SK-N-SH treated with all-trans-retinoic acid at 6 μM for 48 hours (cell line): ENCODE measurements at regions not wholly inside any gene's neighbourhood (a gene's known extent, or its start where the extent isn't known, plus 50 kb on each side); places are given as distances from the start of the nearest gene placed in this dataset.

Experiments used
- ATAC-seq: fragments of 200-7000 bp; cut with Tn5 transposase; 3 replicates; pipeline ENCODE4 v1.9.1; 2020; ENCODE audit warnings: mild to moderate bottlenecking, moderate library complexity
- ARNTL ChIP-seq: fragments of 450-650 bp; formaldehyde crosslinking; IDR thresholded peaks from 2 replicates; pipeline ENCODE4 v1.5.0; 2020; ENCODE audit warnings: low read depth, mild to moderate bottlenecking, moderate library complexity, borderline replicate concordance
- BACH2 ChIP-seq: fragments of 250-450 bp; sonication (Bioruptor Pico); IDR thresholded peaks from 2 replicates; pipeline ENCODE4 v1.9.0; 2021; ENCODE audit warnings: mild to moderate bottlenecking, borderline replicate concordance
- CSDC2 ChIP-seq: fragments of 250-450 bp; sonication (Bioruptor Pico); IDR thresholded peaks from 2 replicates; pipeline ENCODE4 v1.5.0; 2020; ENCODE audit warnings: mild to moderate bottlenecking, moderate library complexity
- ESRRG ChIP-seq: fragments of 250-450 bp; sonication (Bioruptor Pico); IDR thresholded peaks from 2 replicates; pipeline ENCODE4 v1.6.1; 2021; ENCODE audit warnings: mild to moderate bottlenecking
- ISL1 ChIP-seq: fragments of 250-450 bp; sonication (Bioruptor Pico); IDR thresholded peaks from 2 replicates; pipeline ENCODE4 v2.1.2; 2022; ENCODE audit warnings: mild to moderate bottlenecking, moderate library complexity
- OSR1 ChIP-seq: fragments of 250-450 bp; sonication (Bioruptor Pico); IDR thresholded peaks from 2 replicates; pipeline ENCODE4 v1.8.0; 2022; ENCODE audit warnings: moderate library complexity, mild to moderate bottlenecking, inconsistent platforms
- RARB ChIP-seq: fragments of 250-450 bp; sonication (Bioruptor Pico); IDR thresholded peaks from 2 replicates; pipeline ENCODE4 v1.8.0; 2021; ENCODE audit warnings: mild to moderate bottlenecking, moderate library complexity
- SNAI2 ChIP-seq: fragments of 250-450 bp; sonication (Bioruptor Pico); IDR thresholded peaks from 2 replicates; pipeline ENCODE4 v1.5.0; 2020; ENCODE audit warnings: mild to moderate bottlenecking, moderate library complexity
- TCF4 ChIP-seq: fragments of 250-450 bp; sonication (Bioruptor Pico); IDR thresholded peaks from 2 replicates; pipeline ENCODE4 v1.8.0; 2021; ENCODE audit warnings: mild to moderate bottlenecking, moderate library complexity, borderline replicate concordance
- ZC3H10 ChIP-seq: fragments of 250-450 bp; sonication (Bioruptor Pico); IDR thresholded peaks from 2 replicates; pipeline ENCODE4 v1.5.1; 2021; ENCODE audit warnings: mild to moderate bottlenecking, moderate library complexity
- ZFP3 ChIP-seq: fragments of 250-450 bp; sonication (Bioruptor Pico); IDR thresholded peaks from 2 replicates; pipeline ENCODE4 v1.5.0; 2020; ENCODE audit warnings: mild to moderate bottlenecking, moderate library complexity
- ZFP30 ChIP-seq: fragments of 450-650 bp; formaldehyde crosslinking; IDR thresholded peaks from 2 replicates; pipeline ENCODE4 v1.5.0; 2022; ENCODE audit warnings: mild to moderate bottlenecking, moderate library complexity
- ZNF565 ChIP-seq: fragments of 450-650 bp; formaldehyde crosslinking; conservative IDR thresholded peaks from 2 replicates; pipeline ENCODE4 v1.5.0; 2020; ENCODE audit warnings: low read depth, mild to moderate bottlenecking, moderate library complexity
- ZNF70 ChIP-seq: fragments of 450-650 bp; formaldehyde crosslinking; IDR thresholded peaks from 2 replicates; pipeline ENCODE4 v1.5.0; 2020; ENCODE audit warnings: mild to moderate bottlenecking, moderate library complexity
- ZNF8 ChIP-seq: fragments of 450-650 bp; formaldehyde crosslinking; IDR thresholded peaks from 2 replicates; pipeline ENCODE4 v1.5.0; 2020; ENCODE audit warnings: mild to moderate bottlenecking, moderate library complexity
- TF ChIP-seq, protein P1 (sequence below): fragments of 250-450 bp; sonication (Bioruptor Pico); IDR thresholded peaks from 2 replicates; pipeline ENCODE4 v1.5.0; 2020; ENCODE audit warnings: mild to moderate bottlenecking, moderate library complexity
- TF ChIP-seq, protein P2 (sequence below): fragments of 250-450 bp; sonication (Bioruptor Pico); IDR thresholded peaks from 2 replicates; pipeline ENCODE4 v1.8.0; 2020; ENCODE audit warnings: mild to moderate bottlenecking, moderate library complexity, borderline replicate concordance
- TF ChIP-seq, protein P3 (sequence below): fragments of 250-450 bp; sonication (Bioruptor Pico); IDR thresholded peaks from 2 replicates; pipeline ENCODE4 v1.5.1; 2020; ENCODE audit warnings: low read depth, mild to moderate bottlenecking, moderate library complexity
- TF ChIP-seq, protein P4 (sequence below): fragments of 250-450 bp; sonication (Bioruptor Pico); IDR thresholded peaks from 2 replicates; pipeline ENCODE4 v1.8.0; 2021; ENCODE audit warnings: low read depth, mild to moderate bottlenecking, moderate library complexity, borderline replicate concordance
- TF ChIP-seq, protein P5 (sequence below): fragments of 250-450 bp; sonication (Bioruptor Pico); IDR thresholded peaks from 2 replicates; pipeline ENCODE4 v1.5.1; 2021; ENCODE audit warnings: mild to moderate bottlenecking, moderate library complexity

DNA sequence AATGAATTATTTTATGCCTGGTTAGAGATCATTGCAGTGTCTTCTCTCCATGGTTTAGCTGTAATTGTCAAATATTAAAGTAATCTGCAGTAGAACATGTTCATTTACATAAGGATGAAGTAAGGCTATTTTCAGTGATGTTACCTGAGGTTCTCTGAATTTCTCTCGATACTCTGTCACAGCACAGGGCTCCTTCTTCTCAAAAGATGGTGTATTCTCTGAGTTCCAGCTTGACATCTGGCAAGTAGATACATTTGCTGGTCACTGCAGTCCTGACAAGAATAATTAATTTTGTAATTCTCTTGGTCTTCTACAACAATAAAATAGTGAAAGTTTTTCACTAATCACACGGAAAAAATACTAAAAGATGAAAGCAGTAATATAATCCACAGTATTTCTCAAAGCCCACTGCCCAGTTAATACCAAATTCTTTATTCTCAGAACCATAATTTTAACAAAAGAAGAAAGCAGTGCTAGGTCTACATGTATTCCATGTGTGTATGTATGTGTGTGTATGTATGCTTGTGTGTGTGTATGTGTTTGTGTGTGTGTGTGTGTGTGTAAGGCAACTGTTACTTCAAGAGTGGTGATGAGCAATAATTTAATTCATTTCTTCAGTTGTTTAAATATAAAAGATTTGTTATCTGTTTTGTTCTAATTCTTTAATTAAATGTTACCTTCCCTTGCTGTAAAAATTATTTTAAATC is 1165.5 kb upstream of the SLC39A10 start (continued):
- TF ChIP-seq, protein P1, sequence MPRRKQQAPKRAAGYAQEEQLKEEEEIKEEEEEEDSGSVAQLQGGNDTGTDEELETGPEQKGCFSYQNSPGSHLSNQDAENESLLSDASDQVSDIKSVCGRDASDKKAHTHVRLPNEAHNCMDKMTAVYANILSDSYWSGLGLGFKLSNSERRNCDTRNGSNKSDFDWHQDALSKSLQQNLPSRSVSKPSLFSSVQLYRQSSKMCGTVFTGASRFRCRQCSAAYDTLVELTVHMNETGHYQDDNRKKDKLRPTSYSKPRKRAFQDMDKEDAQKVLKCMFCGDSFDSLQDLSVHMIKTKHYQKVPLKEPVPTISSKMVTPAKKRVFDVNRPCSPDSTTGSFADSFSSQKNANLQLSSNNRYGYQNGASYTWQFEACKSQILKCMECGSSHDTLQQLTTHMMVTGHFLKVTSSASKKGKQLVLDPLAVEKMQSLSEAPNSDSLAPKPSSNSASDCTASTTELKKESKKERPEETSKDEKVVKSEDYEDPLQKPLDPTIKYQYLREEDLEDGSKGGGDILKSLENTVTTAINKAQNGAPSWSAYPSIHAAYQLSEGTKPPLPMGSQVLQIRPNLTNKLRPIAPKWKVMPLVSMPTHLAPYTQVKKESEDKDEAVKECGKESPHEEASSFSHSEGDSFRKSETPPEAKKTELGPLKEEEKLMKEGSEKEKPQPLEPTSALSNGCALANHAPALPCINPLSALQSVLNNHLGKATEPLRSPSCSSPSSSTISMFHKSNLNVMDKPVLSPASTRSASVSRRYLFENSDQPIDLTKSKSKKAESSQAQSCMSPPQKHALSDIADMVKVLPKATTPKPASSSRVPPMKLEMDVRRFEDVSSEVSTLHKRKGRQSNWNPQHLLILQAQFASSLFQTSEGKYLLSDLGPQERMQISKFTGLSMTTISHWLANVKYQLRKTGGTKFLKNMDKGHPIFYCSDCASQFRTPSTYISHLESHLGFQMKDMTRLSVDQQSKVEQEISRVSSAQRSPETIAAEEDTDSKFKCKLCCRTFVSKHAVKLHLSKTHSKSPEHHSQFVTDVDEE (CRISPR knock-in tag) = no peak
- no peak for TF ChIP-seq ZNF70 (CRISPR knock-in tag)
- TF ChIP-seq ZFP30 (CRISPR knock-in tag) = no peak
- TF ChIP-seq ARNTL = no peak
- TF ChIP-seq, protein P2, sequence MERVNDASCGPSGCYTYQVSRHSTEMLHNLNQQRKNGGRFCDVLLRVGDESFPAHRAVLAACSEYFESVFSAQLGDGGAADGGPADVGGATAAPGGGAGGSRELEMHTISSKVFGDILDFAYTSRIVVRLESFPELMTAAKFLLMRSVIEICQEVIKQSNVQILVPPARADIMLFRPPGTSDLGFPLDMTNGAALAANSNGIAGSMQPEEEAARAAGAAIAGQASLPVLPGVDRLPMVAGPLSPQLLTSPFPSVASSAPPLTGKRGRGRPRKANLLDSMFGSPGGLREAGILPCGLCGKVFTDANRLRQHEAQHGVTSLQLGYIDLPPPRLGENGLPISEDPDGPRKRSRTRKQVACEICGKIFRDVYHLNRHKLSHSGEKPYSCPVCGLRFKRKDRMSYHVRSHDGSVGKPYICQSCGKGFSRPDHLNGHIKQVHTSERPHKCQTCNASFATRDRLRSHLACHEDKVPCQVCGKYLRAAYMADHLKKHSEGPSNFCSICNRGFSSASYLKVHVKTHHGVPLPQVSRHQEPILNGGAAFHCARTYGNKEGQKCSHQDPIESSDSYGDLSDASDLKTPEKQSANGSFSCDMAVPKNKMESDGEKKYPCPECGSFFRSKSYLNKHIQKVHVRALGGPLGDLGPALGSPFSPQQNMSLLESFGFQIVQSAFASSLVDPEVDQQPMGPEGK (CRISPR knock-in tag) = no peak
- TF ChIP-seq ZNF8 = no peak
- no peak for TF ChIP-seq ZNF565
- TF ChIP-seq CSDC2 (CRISPR knock-in tag) = no peak

DNA sequence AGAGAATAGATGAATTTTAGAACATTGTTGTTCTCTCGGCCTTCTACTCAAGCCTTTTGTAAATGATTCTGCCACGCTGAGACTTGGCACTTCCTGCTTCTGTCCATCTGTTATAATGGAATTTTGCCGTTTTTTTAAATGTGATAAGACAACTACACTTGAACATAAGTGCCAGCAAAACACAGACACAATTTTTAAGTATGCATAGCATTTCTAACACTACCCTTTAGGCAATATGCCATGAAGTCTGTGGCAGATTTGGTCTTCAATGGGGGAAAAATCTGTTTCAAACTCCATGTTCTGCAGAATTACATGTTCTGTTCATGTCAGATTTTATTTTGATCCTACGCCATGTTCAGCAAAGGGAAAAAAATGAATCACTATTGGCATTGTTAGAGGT is 1170.7 kb upstream of the SLC39A10 start:
- TF ChIP-seq, protein P3, sequence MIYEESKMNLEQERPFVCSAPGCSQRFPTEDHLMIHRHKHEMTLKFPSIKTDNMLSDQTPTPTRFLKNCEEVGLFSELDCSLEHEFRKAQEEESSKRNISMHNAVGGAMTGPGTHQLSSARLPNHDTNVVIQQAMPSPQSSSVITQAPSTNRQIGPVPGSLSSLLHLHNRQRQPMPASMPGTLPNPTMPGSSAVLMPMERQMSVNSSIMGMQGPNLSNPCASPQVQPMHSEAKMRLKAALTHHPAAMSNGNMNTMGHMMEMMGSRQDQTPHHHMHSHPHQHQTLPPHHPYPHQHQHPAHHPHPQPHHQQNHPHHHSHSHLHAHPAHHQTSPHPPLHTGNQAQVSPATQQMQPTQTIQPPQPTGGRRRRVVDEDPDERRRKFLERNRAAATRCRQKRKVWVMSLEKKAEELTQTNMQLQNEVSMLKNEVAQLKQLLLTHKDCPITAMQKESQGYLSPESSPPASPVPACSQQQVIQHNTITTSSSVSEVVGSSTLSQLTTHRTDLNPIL = no peak
- no peak for TF ChIP-seq ZC3H10 (CRISPR knock-in tag)
- TF ChIP-seq, protein P4, sequence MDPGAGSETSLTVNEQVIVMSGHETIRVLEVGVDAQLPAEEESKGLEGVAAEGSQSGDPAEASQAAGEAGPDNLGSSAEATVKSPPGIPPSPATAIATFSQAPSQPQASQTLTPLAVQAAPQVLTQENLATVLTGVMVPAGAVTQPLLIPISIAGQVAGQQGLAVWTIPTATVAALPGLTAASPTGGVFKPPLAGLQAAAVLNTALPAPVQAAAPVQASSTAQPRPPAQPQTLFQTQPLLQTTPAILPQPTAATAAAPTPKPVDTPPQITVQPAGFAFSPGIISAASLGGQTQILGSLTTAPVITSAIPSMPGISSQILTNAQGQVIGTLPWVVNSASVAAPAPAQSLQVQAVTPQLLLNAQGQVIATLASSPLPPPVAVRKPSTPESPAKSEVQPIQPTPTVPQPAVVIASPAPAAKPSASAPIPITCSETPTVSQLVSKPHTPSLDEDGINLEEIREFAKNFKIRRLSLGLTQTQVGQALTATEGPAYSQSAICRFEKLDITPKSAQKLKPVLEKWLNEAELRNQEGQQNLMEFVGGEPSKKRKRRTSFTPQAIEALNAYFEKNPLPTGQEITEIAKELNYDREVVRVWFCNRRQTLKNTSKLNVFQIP (CRISPR knock-in tag) = no peak
- TF ChIP-seq ZFP30 (CRISPR knock-in tag) = no peak
- TF ChIP-seq ARNTL = no peak
- TF ChIP-seq, protein P5, sequence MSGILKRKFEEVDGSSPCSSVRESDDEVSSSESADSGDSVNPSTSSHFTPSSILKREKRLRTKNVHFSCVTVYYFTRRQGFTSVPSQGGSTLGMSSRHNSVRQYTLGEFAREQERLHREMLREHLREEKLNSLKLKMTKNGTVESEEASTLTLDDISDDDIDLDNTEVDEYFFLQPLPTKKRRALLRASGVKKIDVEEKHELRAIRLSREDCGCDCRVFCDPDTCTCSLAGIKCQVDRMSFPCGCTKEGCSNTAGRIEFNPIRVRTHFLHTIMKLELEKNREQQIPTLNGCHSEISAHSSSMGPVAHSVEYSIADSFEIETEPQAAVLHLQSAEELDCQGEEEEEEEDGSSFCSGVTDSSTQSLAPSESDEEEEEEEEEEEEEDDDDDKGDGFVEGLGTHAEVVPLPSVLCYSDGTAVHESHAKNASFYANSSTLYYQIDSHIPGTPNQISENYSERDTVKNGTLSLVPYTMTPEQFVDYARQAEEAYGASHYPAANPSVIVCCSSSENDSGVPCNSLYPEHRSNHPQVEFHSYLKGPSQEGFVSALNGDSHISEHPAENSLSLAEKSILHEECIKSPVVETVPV = no peak
- TF ChIP-seq, protein P2 (CRISPR knock-in tag) = no peak
- TF ChIP-seq ISL1 (CRISPR knock-in tag) = no peak
- no peak for TF ChIP-seq CSDC2 (CRISPR knock-in tag)
- no peak for TF ChIP-seq ESRRG (CRISPR knock-in tag)
- TF ChIP-seq OSR1 (CRISPR knock-in tag) = no peak
- no peak for TF ChIP-seq ZFP3 (CRISPR knock-in tag)
- no peak for TF ChIP-seq BACH2 (CRISPR knock-in tag)
- no peak for TF ChIP-seq ZNF565
- TF ChIP-seq TCF4 = no peak
- TF ChIP-seq SNAI2 = no peak
- no peak for ATAC-seq

DNA sequence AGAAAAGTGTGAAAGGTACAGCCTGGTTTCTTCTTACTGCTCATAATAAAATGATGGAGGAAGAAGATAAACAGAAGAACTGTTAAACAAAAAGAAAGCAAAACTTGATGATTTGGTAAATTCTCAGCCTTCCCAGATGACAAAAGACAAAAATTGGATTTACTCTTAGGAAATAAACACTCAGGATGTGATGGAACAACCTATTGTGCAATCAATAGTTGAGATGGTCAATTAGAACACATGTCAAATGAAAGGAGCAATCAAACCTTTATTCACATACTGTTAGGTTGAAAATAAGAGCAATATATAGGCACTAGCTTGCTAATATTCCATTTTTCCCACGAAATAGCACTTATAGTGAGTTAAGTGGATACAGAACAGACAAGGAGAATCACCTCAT is 1174.0 kb upstream of the SLC39A10 start:
- ATAC-seq = no peak
- TF ChIP-seq ISL1 (CRISPR knock-in tag) = no peak
- TF ChIP-seq, protein P1 (CRISPR knock-in tag) = no peak
- TF ChIP-seq, protein P3 = no peak
- no peak for TF ChIP-seq TCF4
- no peak for TF ChIP-seq ZFP3 (CRISPR knock-in tag)
- no peak for TF ChIP-seq ZFP30 (CRISPR knock-in tag)
- no peak for TF ChIP-seq SNAI2
- no peak for TF ChIP-seq RARB (CRISPR knock-in tag)
